Neutrophil (primary cell): ENCODE measurements at regions not wholly inside any gene's neighbourhood (a gene's known extent, or its start where the extent isn't known, plus 50 kb on each side); places are given as distances from the start of the nearest gene placed in this dataset.

Experiments
- H3K27ac ChIP-seq: fragments of 200-600 bp; sonication (generic); 2 replicates; pipeline ENCODE4 v1.5.1; 2016; ENCODE audit warnings: mild to moderate bottlenecking, moderate library complexity
- H3K27me3 ChIP-seq: fragments of 200-600 bp; sonication (generic); 2 replicates; pipeline ENCODE4 v1.6.0; 2016; ENCODE audit warnings: mild to moderate bottlenecking
- H3K36me3 ChIP-seq: fragments of 200-600 bp; sonication (generic); 2 replicates; pipeline ENCODE4 v1.5.1; 2017
- H3K4me1 ChIP-seq, 2 experiments: fragments of 200-600 bp in 1 of 2; sonication (generic) in 1 of 2; 1 replicate in 1 of 2; 2 replicates in 1 of 2; pipeline versions ENCODE4 v1.5.1 to v1.6.1; 2013 to 2016; ENCODE audit warnings: low read depth in 1 of 2, low read length in 1 of 2, mild to moderate bottlenecking in 1 of 2, moderate library complexity in 1 of 2; ENCODE audit not compliant: control insufficient read depth in 1 of 2, insufficient read depth in 1 of 2
- H3K4me3 ChIP-seq, 2 experiments: fragments of 200-600 bp in 1 of 2; sonication (generic) in 1 of 2; 1 replicate in 1 of 2; 2 replicates in 1 of 2; pipeline ENCODE4 v1.5.1; 2013 to 2016; ENCODE audit warnings: low read depth in 1 of 2, low read length in 1 of 2, mild to moderate bottlenecking in 1 of 2, moderate library complexity in 1 of 2
- H3K9me3 ChIP-seq: fragments of 200-600 bp; sonication (generic); 2 replicates; pipeline ENCODE4 v1.5.1; 2016
- CTCF ChIP-seq: fragments of 200-600 bp; sonication (generic); IDR thresholded peaks from 2 replicates; pipeline ENCODE4 v1.5.1; 2016; ENCODE audit warnings: antibody characterized with exemption

GRCh38 chr10:57806675-57807074 is 461.0 kb downstream of the IPMK start:
- TF ChIP-seq CTCF, result no peak
- Histone ChIP-seq H3K36me3 (no peaks in the 10 kb centered on the region), H3K4me3 (no peak overlapping the region), H3K9me3 (no peaks in the 10 kb centered on the region), H3K27ac (no peak overlapping the region), H3K27me3 (no peaks in the 10 kb centered on the region), H3K4me1 (no peaks in the 10 kb centered on the region)

- no peaks in the 10 kb centered on the region for H3K9me3 ChIP-seq
- H3K4me3 ChIP-seq, result no peak overlapping the region
- H3K36me3 ChIP-seq, result no peaks in the 10 kb centered on the region
- H3K27me3 ChIP-seq, result no peaks in the 10 kb centered on the region
- no peaks in the 10 kb centered on the region for H3K4me1 ChIP-seq
- no peak overlapping the region for H3K27ac ChIP-seq
- no peak for TF ChIP-seq CTCF
These were observed 468.1 kb downstream of the IPMK start for GRCh38 chr10:57799625-57800024.

- H3K4me1 ChIP-seq, result no peaks in the 10 kb centered on the region
- no peaks in the 10 kb centered on the region for H3K36me3 ChIP-seq
- no peak for TF ChIP-seq CTCF
- H3K4me3 ChIP-seq, result no peak overlapping the region
- H3K27ac ChIP-seq, result no peak overlapping the region
- no peaks in the 10 kb centered on the region for H3K27me3 ChIP-seq
- no peaks in the 10 kb centered on the region for H3K9me3 ChIP-seq
These were observed 468.9 kb downstream of the IPMK start for GRCh38 chr10:57798830-57799229.

GRCh38 chr10:57791546-57791945 is 476.1 kb downstream of the IPMK start:
- no peak overlapping the region for H3K27ac ChIP-seq
- no peaks in the 10 kb centered on the region for H3K4me1 ChIP-seq
- no peak for TF ChIP-seq CTCF
- H3K27me3 ChIP-seq, result no peaks in the 10 kb centered on the region
- H3K36me3 ChIP-seq, result no peaks in the 10 kb centered on the region
- H3K9me3 ChIP-seq, result no peaks in the 10 kb centered on the region
- H3K4me3 ChIP-seq, result no peak overlapping the region

DNA sequence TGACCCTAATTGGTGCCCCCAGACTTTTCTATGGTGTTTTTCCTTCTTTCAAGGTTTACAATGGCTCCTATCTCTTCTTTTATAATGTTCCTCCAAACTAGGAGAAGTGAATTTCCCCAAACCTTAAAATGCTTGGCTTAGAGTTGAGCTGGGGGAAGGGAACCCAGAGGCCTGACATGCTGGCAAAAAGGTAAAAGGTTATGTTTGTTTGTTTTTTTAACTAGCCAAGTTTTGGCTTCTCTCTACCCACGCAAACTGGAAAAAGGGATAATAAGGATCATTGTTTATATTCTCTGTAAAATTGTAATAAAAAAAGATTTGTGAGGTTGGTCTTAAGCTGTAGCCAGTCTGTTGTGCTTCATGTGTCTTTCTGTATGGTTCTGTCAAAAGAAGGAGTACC is 477.0 kb downstream of the IPMK start:
- Histone ChIP-seq H3K4me1 (no peaks in the 10 kb centered on the region), H3K27me3 (no peaks in the 10 kb centered on the region), H3K27ac (no peak overlapping the region), H3K4me3 (no peak overlapping the region), H3K9me3 (no peaks in the 10 kb centered on the region), H3K36me3 (no peaks in the 10 kb centered on the region)
- TF ChIP-seq CTCF, result no peak

DNA sequence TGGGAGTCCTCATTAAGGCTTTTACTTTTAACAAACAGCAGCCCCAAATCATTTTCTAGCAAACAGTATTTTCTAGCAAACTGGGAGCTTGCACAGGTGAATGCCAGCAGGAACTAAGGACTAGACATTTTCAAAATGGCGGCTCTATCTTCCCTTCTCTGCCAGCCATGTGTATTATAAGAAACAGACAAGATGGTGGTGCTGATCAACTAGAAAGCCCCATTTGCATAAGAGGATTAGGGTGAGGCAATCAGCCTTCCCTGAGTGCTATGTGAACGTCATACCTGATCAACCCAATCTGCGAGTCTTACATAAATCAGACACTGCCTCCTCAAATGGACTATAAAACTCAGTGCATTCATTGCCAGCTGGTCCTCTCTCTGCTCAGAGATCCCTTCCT is 479.6 kb downstream of the IPMK start:
- Histone ChIP-seq H3K4me3 (no peak overlapping the region), H3K9me3 (no peaks in the 10 kb centered on the region)
- no peak for TF ChIP-seq CTCF

More for the DNA sequence above, 479.6 kb downstream of the IPMK start:
- Histone ChIP-seq H3K27ac (no peak overlapping the region), H3K27me3 (no peaks in the 10 kb centered on the region), H3K36me3 (no peaks in the 10 kb centered on the region), H3K4me1 (no peaks in the 10 kb centered on the region)
